CMK (cell line): ENCODE measurements at regions not wholly inside any gene's neighbourhood (a gene's known extent, or its start where the extent isn't known, plus 50 kb on each side); places are given as distances from the start of the nearest gene placed in this dataset.

Experiments
- DNase-seq: peaks from one replicate; pipeline ENCODE4 v3.0.0-alpha.2; 2010; ENCODE audit warnings: low read depth

DNA sequence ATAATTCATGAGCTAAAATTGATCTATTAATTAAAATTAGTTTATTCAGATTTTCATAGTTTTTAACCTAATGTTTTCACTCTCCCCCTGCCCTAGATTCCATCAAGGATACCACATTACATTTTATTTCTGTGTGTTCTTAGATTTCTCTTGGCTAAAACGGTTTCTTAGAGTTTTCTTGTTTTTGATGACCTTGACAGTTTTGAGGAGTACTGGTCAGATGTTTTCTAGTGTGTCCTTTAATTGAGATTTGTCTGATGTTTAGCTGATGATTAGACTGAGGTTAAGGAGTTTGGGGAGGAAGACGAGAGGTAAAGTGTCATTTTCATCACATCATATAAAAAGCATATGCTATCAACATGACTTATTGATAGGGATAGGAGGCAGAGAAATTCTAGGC, 475.9 kb downstream of the SQOR start:
- DNase-seq = no peak

DNA sequence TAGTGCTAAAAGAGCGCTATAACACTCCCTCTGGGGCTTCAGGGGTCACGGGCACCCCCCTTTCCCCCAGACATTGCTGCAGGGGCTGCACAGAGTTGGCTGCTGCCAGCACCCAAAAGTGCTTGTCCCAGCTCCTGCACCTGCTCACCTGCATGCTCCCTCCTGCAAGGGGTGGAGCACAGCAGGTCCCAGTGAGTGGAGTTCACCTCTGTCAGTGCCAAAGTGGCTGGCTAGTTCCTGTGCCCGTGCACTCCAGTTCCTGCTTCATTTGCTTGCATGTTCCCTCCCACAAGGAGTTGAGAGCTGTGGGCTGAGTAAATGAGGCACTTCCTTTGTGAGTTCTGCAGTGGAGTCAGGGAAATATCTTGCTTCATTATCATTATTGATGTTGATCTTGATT, 476.9 kb downstream of the SQOR start:
- DNase-seq = no peak

GRCh38 chr15:46117071-46117470, 482.2 kb downstream of the SQOR start:
- DNase-seq = no peak

DNA sequence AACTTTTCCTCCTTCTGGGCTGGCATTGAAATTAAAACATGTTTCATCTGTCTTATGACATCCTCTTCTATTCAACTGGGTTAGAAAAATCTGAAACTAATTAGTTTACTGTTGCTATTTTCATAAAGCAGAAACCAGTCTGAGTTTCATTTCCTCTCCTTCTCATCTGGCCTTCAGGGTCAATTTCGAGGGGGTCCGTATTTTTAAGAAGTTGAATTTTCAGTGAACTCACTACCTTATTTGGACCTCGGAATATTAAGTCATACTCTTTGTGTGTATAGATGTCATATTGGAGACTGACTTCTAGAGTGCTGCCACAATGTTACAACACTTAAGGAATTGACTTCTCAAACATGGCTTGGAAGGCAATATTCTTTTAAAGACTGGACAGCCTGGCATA, 485.9 kb downstream of the SQOR start:
- no peak for DNase-seq

DNA sequence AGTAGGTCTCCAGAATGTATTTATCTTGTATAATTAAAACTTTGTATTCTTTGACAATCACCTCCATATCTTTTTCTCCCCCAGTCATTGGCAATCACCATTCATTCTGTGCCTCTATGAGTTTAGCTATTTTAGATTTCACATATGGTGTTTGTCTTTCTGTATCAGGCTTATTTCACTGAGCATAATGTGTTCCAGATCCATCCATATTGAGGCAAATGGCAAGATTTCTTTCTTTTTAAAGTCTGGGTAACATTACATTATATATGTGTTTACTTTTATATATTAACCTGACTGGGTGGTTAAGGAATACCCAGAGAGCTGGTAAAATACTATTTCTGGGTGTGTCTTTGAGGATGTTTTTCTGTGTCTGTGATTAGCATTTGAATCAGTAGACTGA, 486.6 kb downstream of the SQOR start:
- no peak for DNase-seq

GRCh38 chr15:46126581-46126980, 491.8 kb downstream of the SQOR start:
- DNase-seq = no peak

DNA sequence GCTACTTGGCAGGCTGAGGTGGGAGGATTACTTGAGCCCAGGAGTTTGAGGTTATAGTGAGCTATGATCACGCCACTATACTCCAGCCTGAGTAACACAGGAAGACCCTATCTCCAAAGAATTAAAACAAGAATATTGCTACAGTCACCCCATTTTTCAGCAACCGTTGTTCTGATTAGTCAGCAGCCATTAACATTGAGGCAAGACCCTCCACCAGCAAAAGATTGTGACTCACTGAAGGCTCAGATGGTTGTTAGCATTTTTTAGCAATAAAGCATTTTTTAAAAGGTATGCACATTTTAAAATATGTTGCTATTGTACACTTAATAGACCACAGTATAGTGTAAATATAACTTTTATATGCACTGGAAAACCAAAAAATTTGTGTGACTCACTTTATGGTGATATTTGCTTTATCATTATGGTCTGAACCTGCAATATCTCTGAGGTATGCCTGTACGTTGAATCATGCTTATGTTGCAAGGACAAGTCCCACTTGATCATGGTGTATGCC, 492.6 kb downstream of the SQOR start:
- DNase-seq = no peak

GRCh38 chr15:46129145-46129544, 494.3 kb downstream of the SQOR start:
- DNase-seq = no peak

- DNase-seq = no peak
Observed at GRCh38 chr15:46131876-46132275, 497.0 kb downstream of the SQOR start.

DNA sequence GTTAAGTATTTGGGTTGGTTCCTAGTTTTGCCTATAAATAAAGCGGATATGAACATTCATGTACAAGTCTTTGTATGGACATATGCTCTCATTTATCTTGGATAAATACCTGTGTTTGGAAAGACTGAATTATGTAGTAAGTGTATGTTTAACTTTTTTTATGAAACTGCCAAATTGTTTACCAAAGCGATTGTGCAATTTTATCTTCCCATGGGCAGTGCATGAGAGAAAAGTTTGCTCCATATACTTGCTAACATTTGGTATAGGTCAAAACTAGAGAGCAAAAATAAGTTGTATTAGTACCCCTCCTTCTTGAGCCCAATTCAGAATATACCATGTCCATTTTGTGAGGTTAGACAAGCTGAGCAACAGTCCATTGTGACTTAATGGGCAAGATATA, 502.6 kb downstream of the SQOR start:
- DNase-seq = no peak

- no peak for DNase-seq
Observed at GRCh38 chr15:46146002-46146401, 511.2 kb downstream of the SQOR start.

DNA sequence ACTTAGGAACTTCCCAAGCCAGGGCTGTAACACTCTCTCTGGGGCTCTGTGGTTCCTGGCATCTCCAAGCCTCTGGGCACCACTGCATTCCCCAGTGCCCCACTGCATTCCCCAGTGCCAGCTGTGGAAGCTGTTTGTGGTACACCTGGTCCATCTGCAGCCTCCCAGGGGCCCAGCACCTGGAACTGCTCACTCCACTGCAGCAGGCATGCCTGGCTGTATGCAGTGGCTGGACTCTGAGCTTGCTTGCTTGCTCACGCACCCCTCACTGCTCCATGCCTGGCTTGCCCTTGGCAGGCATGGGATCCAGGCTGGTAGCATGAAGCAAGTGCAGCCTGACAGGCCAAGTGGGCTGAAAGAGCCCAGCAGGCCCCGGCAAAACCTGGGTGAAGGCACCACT, 512.1 kb downstream of the SQOR start:
- DNase-seq = no peak

- no peak for DNase-seq
Observed at GRCh38 chr15:46151786-46152185, 517.0 kb downstream of the SQOR start.

GRCh38 chr15:46166750-46167149, 531.9 kb downstream of the SQOR start:
- DNase-seq = no peak

DNA sequence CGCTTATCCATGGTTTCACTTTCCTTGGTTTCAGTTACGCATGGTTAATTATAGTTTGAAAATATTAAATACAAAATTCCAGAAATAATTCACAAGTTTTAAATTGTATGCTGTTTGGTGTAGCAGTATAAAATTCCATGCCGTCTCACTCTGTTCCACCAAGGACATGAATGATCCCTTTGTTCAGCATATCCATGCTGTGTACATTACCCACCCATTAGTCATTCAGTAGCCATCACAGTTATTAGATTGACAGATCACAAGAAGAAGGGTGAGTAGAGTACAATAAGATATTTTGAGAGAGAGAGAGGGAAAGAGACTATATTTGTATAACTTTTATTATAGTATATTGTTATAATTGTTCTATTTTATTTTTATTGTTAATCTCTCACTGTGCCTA, 535.5 kb downstream of the SQOR start:
- no peak for DNase-seq

DNA sequence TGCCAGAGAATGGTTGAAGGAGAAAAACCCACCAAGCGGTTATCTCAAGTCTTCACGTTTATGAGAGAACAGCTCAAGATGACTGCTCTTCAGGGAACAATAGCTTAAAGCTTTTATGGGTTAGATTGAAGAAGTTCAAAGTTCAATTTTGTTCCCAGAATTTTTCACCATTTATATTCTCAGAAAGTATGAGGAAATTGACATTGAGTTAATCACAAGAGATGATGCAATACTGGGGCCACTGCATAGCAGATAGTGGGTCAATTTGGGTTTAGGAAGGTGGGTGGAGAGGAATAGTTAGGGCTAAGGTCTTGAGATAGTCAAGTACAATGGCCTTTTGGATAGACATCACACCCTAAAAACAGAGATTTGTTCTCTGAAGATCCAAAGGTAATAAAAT, 539.3 kb downstream of the SQOR start:
- DNase-seq = no peak

GRCh38 chr15:46177219-46177618, 542.4 kb downstream of the SQOR start:
- DNase-seq = no peak

DNA sequence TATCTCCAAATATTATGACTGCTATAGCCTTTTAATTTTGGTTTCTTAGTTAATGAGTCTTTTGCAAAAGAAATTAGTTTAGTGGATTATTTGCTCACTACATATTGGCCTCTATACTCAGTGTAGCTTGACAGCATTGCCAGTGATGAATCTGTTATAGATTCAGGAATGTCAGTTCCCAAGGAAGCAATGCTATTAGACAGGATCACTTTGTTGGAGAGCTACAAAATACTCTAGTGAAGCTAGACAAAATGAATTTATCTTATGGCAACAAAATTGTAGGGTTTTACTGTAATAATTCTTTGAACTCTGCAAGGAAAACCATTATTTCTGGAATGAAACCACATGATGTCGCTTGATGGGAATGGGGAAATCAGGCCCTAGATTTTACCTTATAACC, 543.3 kb downstream of the SQOR start:
- DNase-seq = no peak

DNA sequence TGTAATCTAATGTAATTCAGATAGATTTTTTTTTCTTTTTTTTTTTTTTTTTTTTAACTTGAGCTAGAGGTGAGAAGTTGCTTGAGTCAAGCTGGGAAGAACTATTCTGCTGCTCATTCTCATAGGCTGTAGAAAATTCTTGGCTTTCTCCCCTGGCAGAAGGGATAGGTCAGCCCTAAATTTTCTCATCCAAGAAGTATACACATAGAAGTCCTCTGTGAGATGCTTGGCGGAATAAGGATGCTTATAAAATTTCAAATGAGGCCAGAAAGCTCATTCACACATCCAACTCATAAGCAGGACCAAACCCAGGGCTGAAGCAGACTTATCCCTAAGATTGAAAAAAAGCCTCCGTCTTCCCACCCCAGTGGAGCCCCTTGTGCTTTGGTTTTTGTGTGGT, 572.5 kb downstream of the SQOR start:
- DNase-seq = no peak

- DNase-seq = no peak
Observed at GRCh38 chr15:46213551-46213950, 578.7 kb downstream of the SQOR start.

DNA sequence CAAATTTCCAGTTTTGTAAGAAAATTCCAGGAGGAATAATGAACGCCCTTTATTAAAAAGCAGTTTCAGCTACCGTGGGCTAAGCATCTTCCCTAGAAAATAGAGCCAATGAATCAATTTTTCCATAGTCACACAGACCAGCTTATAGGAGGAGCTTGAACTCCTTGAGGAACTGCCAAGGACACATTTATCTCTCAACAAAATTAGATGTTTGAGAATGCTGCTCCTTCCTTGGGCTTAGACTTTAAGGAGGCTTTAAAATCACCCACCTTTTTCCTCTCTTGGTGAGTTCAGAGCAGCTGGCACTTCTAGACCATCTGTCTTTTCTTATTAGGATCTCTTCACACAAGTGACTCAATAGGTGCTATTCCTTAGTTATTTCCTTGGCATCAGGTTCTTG, 588.0 kb downstream of the SQOR start:
- DNase-seq = no peak

- no peak for DNase-seq
Observed at GRCh38 chr15:46229263-46229662, 594.4 kb downstream of the SQOR start.

- no peak for DNase-seq
Observed at GRCh38 chr15:46231786-46232185, 597.0 kb downstream of the SQOR start.

GRCh38 chr15:46232471-46232870, 597.6 kb downstream of the SQOR start:
- DNase-seq = no peak

DNA sequence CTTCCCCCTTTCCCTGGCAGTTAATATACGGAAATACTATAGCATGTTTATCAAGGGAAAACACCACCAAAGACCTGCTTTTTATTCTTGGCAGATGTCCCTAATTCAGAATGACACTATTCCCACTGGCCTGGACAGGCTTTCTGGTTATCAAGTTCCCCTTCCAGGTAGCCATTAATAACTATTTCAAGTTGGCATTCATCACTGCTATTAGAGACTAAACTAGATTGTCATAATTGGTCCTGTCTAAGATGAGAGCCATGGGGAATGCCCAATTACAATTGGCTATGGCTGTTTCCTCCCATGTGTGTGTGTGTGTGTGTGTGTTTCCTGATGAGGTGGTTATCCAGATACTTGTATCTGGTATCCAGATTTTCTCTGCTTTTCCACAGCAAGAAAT, 608.1 kb downstream of the SQOR start:
- no peak for DNase-seq
